A549 (cell line): ENCODE measurements at regions not wholly inside any gene's neighbourhood (a gene's known extent, or its start where the extent isn't known, plus 50 kb on each side); places are given as distances from the start of the nearest gene placed in this dataset.

ENCODE experiments used
- BHLHE40 ChIP-seq: IDR thresholded peaks from 2 replicates; pipeline ENCODE4 v1.6.1; 2012; ENCODE audit warnings: low read depth, low read length, inconsistent platforms
- CEBPB ChIP-seq, 2 experiments: fragments of >200 bp in 1 of 2; sonication (Bioruptor Twin) in 1 of 2; formaldehyde crosslinking in 1 of 2; IDR thresholded peaks; 2 replicates each; pipeline ENCODE4 v1.6.1; 2012 to 2016
- EP300 ChIP-seq, 2 experiments: fragments of >200 bp; sonication (Bioruptor Twin); formaldehyde crosslinking; IDR thresholded peaks; 2 replicates in 1 of 2; 3 replicates in 1 of 2; pipeline ENCODE4 v1.6.1; 2016 to 2017
- HOXA7 ChIP-seq: fragments of 250-450 bp; sonication (Bioruptor Pico); IDR thresholded peaks from 2 replicates; pipeline ENCODE4 v1.5.0; 2020; ENCODE audit warnings: mild to moderate bottlenecking, moderate library complexity
- POLR2A ChIP-seq: IDR thresholded peaks from 2 replicates; pipeline ENCODE4 v1.6.1; 2012; ENCODE audit warnings: mild to moderate bottlenecking, low read length
- RAD21 ChIP-seq, 2 experiments: fragments of >200 bp in 1 of 2; sonication (Bioruptor Twin) in 1 of 2; formaldehyde crosslinking in 1 of 2; IDR thresholded peaks in 1 of 2; conservative IDR thresholded peaks in 1 of 2; 2 replicates in 1 of 2; 3 replicates in 1 of 2; pipeline ENCODE4 v1.6.1; 2012 to 2018; ENCODE audit warnings: inconsistent platforms in 1 of 2
- RCOR1 ChIP-seq: fragments of 150-350 bp; IDR thresholded peaks from 2 replicates; pipeline ENCODE4 v1.6.1; 2014; ENCODE audit warnings: antibody characterized with exemption, low read length, low read depth
- TF ChIP-seq, protein P1 (sequence below): fragments of >200 bp; sonication (Bioruptor Twin); formaldehyde crosslinking; IDR thresholded peaks from 3 replicates; pipeline ENCODE4 v1.5.1; 2016
- TF ChIP-seq, protein P2 (sequence below): fragments of 450-650 bp; IDR thresholded peaks from 2 replicates; pipeline ENCODE4 v1.6.1; 2014; ENCODE audit warnings: antibody characterized with exemption
- TF ChIP-seq, protein P3 (sequence below): fragments of 200-600 bp; sonication (generic); IDR thresholded peaks from 2 replicates; pipeline ENCODE4 v1.6.1; 2016; ENCODE audit warnings: antibody characterized with exemption, mild to moderate bottlenecking, moderate library complexity
- TF ChIP-seq, protein P4 (sequence below): IDR thresholded peaks from 2 replicates; pipeline ENCODE4 v1.6.1; 2012; ENCODE audit warnings: low read depth, borderline replicate concordance

DNA sequence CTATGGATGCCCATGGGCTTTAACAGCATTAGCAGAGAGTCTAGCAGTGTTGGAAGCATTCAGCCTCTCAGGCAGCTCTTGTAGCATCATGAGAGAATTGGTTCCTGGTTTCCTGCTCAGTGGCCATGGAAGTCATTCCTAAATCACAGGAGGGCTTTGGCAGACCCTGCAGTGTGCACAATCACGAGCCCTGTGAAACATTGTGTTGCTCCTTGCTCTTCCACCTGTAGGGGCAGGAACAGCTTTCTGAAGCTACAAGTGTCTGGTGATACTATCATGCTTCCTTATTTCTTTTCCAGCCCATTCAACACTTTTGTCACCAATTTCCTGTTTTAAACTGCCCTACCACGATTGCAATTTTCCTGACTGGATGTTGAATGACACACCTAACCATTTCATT, 402.2 kb upstream of the USP15 start:
- TF ChIP-seq POLR2A = no peak
- no peak for TF ChIP-seq EP300 (IDR thresholded peaks at IDR 0.05)
- TF ChIP-seq, protein P1, sequence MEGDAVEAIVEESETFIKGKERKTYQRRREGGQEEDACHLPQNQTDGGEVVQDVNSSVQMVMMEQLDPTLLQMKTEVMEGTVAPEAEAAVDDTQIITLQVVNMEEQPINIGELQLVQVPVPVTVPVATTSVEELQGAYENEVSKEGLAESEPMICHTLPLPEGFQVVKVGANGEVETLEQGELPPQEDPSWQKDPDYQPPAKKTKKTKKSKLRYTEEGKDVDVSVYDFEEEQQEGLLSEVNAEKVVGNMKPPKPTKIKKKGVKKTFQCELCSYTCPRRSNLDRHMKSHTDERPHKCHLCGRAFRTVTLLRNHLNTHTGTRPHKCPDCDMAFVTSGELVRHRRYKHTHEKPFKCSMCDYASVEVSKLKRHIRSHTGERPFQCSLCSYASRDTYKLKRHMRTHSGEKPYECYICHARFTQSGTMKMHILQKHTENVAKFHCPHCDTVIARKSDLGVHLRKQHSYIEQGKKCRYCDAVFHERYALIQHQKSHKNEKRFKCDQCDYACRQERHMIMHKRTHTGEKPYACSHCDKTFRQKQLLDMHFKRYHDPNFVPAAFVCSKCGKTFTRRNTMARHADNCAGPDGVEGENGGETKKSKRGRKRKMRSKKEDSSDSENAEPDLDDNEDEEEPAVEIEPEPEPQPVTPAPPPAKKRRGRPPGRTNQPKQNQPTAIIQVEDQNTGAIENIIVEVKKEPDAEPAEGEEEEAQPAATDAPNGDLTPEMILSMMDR = no peak
- no peak for TF ChIP-seq BHLHE40
- TF ChIP-seq RAD21 (conservative IDR thresholded peaks at IDR 0.05 in 1 of 2, IDR thresholded peaks at IDR 0.05 in 1 of 2) = no peak
- no peak for TF ChIP-seq CEBPB (IDR thresholded peaks at IDR 0.05)
- TF ChIP-seq HOXA7 = no peak
- no peak for TF ChIP-seq RCOR1
- TF ChIP-seq, protein P2, sequence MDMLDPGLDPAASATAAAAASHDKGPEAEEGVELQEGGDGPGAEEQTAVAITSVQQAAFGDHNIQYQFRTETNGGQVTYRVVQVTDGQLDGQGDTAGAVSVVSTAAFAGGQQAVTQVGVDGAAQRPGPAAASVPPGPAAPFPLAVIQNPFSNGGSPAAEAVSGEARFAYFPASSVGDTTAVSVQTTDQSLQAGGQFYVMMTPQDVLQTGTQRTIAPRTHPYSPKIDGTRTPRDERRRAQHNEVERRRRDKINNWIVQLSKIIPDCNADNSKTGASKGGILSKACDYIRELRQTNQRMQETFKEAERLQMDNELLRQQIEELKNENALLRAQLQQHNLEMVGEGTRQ = no peak
- TF ChIP-seq, protein P3, sequence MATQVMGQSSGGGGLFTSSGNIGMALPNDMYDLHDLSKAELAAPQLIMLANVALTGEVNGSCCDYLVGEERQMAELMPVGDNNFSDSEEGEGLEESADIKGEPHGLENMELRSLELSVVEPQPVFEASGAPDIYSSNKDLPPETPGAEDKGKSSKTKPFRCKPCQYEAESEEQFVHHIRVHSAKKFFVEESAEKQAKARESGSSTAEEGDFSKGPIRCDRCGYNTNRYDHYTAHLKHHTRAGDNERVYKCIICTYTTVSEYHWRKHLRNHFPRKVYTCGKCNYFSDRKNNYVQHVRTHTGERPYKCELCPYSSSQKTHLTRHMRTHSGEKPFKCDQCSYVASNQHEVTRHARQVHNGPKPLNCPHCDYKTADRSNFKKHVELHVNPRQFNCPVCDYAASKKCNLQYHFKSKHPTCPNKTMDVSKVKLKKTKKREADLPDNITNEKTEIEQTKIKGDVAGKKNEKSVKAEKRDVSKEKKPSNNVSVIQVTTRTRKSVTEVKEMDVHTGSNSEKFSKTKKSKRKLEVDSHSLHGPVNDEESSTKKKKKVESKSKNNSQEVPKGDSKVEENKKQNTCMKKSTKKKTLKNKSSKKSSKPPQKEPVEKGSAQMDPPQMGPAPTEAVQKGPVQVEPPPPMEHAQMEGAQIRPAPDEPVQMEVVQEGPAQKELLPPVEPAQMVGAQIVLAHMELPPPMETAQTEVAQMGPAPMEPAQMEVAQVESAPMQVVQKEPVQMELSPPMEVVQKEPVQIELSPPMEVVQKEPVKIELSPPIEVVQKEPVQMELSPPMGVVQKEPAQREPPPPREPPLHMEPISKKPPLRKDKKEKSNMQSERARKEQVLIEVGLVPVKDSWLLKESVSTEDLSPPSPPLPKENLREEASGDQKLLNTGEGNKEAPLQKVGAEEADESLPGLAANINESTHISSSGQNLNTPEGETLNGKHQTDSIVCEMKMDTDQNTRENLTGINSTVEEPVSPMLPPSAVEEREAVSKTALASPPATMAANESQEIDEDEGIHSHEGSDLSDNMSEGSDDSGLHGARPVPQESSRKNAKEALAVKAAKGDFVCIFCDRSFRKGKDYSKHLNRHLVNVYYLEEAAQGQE = no peak
- TF ChIP-seq, protein P4, sequence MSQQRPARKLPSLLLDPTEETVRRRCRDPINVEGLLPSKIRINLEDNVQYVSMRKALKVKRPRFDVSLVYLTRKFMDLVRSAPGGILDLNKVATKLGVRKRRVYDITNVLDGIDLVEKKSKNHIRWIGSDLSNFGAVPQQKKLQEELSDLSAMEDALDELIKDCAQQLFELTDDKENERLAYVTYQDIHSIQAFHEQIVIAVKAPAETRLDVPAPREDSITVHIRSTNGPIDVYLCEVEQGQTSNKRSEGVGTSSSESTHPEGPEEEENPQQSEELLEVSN = no peak
